Gastrocnemius medialis (tissue), 4 donors: ENCODE measurements at regions not wholly inside any gene's neighbourhood (a gene's known extent, or its start where the extent isn't known, plus 50 kb on each side); places are given as distances from the start of the nearest gene placed in this dataset.

Experiments
- CTCF ChIP-seq, 5 experiments: fragments of 450-650 bp in 3 of 5; fragments of 200-600 bp in 2 of 5; sonication (generic) in 2 of 5; IDR thresholded peaks in 4 of 5; conservative IDR thresholded peaks in 1 of 5; 1 replicate in 4 of 5; 2 replicates in 1 of 5; pipeline ENCODE4 v1.5.1; 2016 to 2019; ENCODE audit warnings: antibody characterized with exemption in 5 of 5, mild to moderate bottlenecking in 3 of 5, moderate library complexity in 3 of 5
- POLR2A ChIP-seq, 2 donors: fragments of 450-650 bp; IDR thresholded peaks; one replicate each; pipeline ENCODE4 v1.6.1; 2017; ENCODE audit warnings: antibody characterized with exemption in 2 of 2, mild to moderate bottlenecking in 2 of 2, moderate library complexity in 2 of 2

- TF ChIP-seq CTCF (IDR thresholded peaks at IDR 0.05 in 4 of 5, conservative IDR thresholded peaks at IDR 0.05 in 1 of 5) (no peak), POLR2A (IDR thresholded peaks at IDR 0.05) (no peak)
These were observed 342.5 kb downstream of the SPATA31D1 start for GRCh38 chr9:82331079-82331478.
